ENCODE measurements at regions not wholly inside any gene's neighbourhood (a gene's known extent, or its start where the extent isn't known, plus 50 kb on each side); places are given as distances from the start of the nearest gene placed in this dataset.

- no peak for DNase-seq
- no TSS peak for BruUV-seq (replicated peaks)
- TF ChIP-seq CTCF (IDR thresholded peaks at IDR 0.05; ENCODE audit: unreplicated experiment): no peak
- intact Hi-C loops (cut with micrococcal nuclease; ENCODE audit: unreplicated experiment): loop anchor here (5.0 kb wide), 1 partner anchor 765 kb away; no protein-coding TSS in a partner anchor
- no peak overlapping the region for H3K27ac Mint-ChIP-seq (ENCODE audit: unreplicated experiment)
- no peaks in the 10 kb centered on the region for H3K27me3 Mint-ChIP-seq (ENCODE audit: unreplicated experiment)
- peaks cover 4% of the 10 kb centered on the region for H3K36me3 Mint-ChIP-seq (ENCODE audit: insufficient read depth, unreplicated experiment)
- peaks cover 5% of the 10 kb centered on the region for H3K9me3 Mint-ChIP-seq (ENCODE audit: low read depth, unreplicated experiment)
- no peak overlapping the region for H3K4me3 Mint-ChIP-seq (ENCODE audit: low read depth, unreplicated experiment)
- H3K4me1 Mint-ChIP-seq (ENCODE audit: low read depth, unreplicated experiment): peaks cover 7% of the 10 kb centered on the region
- CTCF ChIA-PET: interaction anchor here (0.9 to 1.9 kb wide), 3 partner anchors 128 to 172 kb away, joined by 3 to 22 read pairs (median 8); no protein-coding TSS in a partner anchor
Measured at GRCh38 chr2:189287363-189287762, 107.8 kb upstream of the COL5A2 start.

- Mint-ChIP-seq H3K4me3 (ENCODE audit: low read depth, unreplicated experiment) (no peak overlapping the region), H3K4me1 (ENCODE audit: low read depth, unreplicated experiment) (peaks cover 7% of the 10 kb centered on the region), H3K27ac (ENCODE audit: unreplicated experiment) (no peak overlapping the region), H3K9me3 (ENCODE audit: low read depth, unreplicated experiment) (peaks cover 5% of the 10 kb centered on the region), H3K27me3 (ENCODE audit: unreplicated experiment) (no peaks in the 10 kb centered on the region), H3K36me3 (ENCODE audit: insufficient read depth, unreplicated experiment) (peaks cover 4% of the 10 kb centered on the region)
- CTCF ChIA-PET: interaction anchor here (0.9 to 1.9 kb wide), 4 partner anchors 129 to 191 kb away, joined by 3 to 22 read pairs (median 6); no protein-coding TSS in a partner anchor
- intact Hi-C loops (cut with micrococcal nuclease; ENCODE audit: unreplicated experiment): loop anchor here (1.0 to 5.0 kb wide), 5 partner anchors 124 to 766 kb away; no protein-coding TSS in a partner anchor
- TF ChIP-seq CTCF (IDR thresholded peaks at IDR 0.05; ENCODE audit: unreplicated experiment): no peak
- DNase-seq: peak; percentile 12
- BruUV-seq (replicated peaks): no TSS peak
Measured at GRCh38 chr2:189287982-189288521, 108.5 kb upstream of the COL5A2 start.

GRCh38 chr2:189291460-189291859 is 111.9 kb upstream of the COL5A2 start:
- intact Hi-C loops (cut with micrococcal nuclease; ENCODE audit: unreplicated experiment): no loop called here
- no peak overlapping the region for H3K4me3 Mint-ChIP-seq (ENCODE audit: low read depth, unreplicated experiment)
- peaks cover 2% of the 10 kb centered on the region for H3K4me1 Mint-ChIP-seq (ENCODE audit: low read depth, unreplicated experiment)
- H3K36me3 Mint-ChIP-seq (ENCODE audit: insufficient read depth, unreplicated experiment): peaks cover under 1% of the 10 kb centered on the region
- BruUV-seq (replicated peaks): no TSS peak
- H3K9me3 Mint-ChIP-seq (ENCODE audit: low read depth, unreplicated experiment): peaks cover 5% of the 10 kb centered on the region
- CTCF ChIA-PET: no interaction called here
- H3K27me3 Mint-ChIP-seq (ENCODE audit: unreplicated experiment): no peaks in the 10 kb centered on the region
- DNase-seq: no peak
- no peak overlapping the region for H3K27ac Mint-ChIP-seq (ENCODE audit: unreplicated experiment)
- TF ChIP-seq CTCF (IDR thresholded peaks at IDR 0.05; ENCODE audit: unreplicated experiment): no peak

GRCh38 chr2:189293164-189293563 is 113.6 kb upstream of the COL5A2 start:
- no TSS peak for BruUV-seq (replicated peaks)
- no peak for DNase-seq
- H3K9me3 Mint-ChIP-seq (ENCODE audit: low read depth, unreplicated experiment): peaks cover 5% of the 10 kb centered on the region
- H3K4me1 Mint-ChIP-seq (ENCODE audit: low read depth, unreplicated experiment): no peaks in the 10 kb centered on the region
- H3K4me3 Mint-ChIP-seq (ENCODE audit: low read depth, unreplicated experiment): no peak overlapping the region
- no peak for TF ChIP-seq CTCF (IDR thresholded peaks at IDR 0.05; ENCODE audit: unreplicated experiment)
- no peak overlapping the region for H3K27ac Mint-ChIP-seq (ENCODE audit: unreplicated experiment)
- H3K36me3 Mint-ChIP-seq (ENCODE audit: insufficient read depth, unreplicated experiment): no peaks in the 10 kb centered on the region
- intact Hi-C loops (cut with micrococcal nuclease; ENCODE audit: unreplicated experiment): no loop called here
- no peaks in the 10 kb centered on the region for H3K27me3 Mint-ChIP-seq (ENCODE audit: unreplicated experiment)
- CTCF ChIA-PET: interaction anchor here (0.7 kb wide), 1 partner anchor 259 kb away, joined by 5 read pairs; no protein-coding TSS in a partner anchor
